ENCODE measurements at regions not wholly inside any gene's neighbourhood (a gene's known extent, or its start where the extent isn't known, plus 50 kb on each side); places are given as distances from the start of the nearest gene placed in this dataset.

GRCh38 chr2:136377423-136378382 lies 259.8 kb upstream of the CXCR4 start:
- no peak for TF ChIP-seq EZH2 (IDR thresholded peaks at IDR 0.05; ENCODE audit: borderline replicate concordance, low read depth, low read length, severe bottlenecking)
- TF ChIP-seq CTCF (IDR thresholded peaks at IDR 0.05; ENCODE audit: borderline replicate concordance, extremely low read depth, low read length, poor library complexity, severe bottlenecking): no peak

Measured in DND-41 (cell line).